Kidney capillary endothelial cell (primary cell): ENCODE measurements at regions not wholly inside any gene's neighbourhood (a gene's known extent, or its start where the extent isn't known, plus 50 kb on each side); places are given as distances from the start of the nearest gene placed in this dataset.

Experiments
- DNase-seq: peaks from one replicate; pipeline ENCODE4 v3.0.0-alpha.2; 2018; ENCODE audit warnings: low spot score

DNA sequence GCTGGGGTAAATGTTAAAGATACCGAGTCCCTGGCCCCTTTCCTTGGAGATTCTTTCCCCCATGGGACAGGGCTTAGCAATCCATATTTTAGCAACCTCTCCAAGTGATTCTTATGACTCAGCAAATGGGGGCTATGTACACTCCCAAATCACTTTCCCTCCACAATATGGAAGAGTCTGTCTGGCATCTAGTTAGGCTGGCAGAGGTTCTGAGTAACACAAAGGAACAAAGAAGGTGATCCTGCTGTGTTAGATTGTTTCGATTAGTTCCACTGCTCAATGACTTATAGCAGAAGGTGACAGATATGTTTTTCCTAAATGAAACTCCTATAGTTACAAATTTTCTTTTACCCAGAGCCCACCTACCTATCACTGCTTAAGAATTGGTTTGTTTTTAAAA lies 154.0 kb upstream of the SYT13 start:
- DNase-seq: no peak

- no peak for DNase-seq
Observed at GRCh38 chr11:45436966-45437365, 150.8 kb upstream of the SYT13 start.

- DNase-seq: no peak
Observed at GRCh38 chr11:45436118-45436517, 150.0 kb upstream of the SYT13 start.

DNA sequence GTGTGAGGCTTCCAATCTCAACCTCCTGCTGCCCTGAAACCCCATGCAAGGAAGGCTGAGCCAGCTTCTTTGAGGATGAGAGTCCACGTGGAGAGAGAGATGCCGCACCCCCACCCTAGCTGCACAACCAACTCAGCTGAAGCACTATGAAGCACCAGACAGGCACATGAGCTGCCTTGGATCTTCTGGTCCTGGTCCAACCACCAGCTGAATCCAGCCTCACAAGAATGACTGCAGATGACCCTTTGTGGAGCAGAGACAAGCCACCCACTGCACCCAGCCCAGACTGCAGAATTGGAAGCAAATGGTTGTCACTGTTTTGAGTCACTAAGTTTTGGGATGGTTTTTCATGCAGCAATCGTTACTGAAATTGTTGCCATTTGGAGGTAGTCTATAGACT lies 149.6 kb upstream of the SYT13 start:
- DNase-seq: no peak

GRCh38 chr11:45432910-45433309 lies 146.8 kb upstream of the SYT13 start:
- no peak for DNase-seq

DNA sequence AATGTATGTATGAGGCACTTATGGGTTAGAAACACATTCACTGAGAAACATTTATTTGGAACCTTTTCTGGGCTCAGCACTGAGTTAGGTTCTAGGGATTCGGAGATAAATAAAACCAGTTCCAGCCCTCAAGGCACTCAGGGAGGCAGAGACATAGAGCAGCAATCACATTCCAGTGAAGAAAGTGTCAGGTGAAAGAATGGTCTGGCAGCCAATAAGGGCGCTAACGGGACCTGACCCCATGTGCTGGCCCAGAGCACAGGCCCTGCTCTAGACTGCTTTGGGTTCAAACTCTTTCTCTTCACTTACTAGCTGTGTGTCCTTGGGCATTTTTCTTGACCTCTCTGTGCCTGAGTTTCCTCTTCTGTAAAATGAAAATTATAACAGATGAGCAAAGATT lies 146.0 kb upstream of the SYT13 start:
- no peak for DNase-seq

GRCh38 chr11:45431046-45432018 lies 145.2 kb upstream of the SYT13 start:
- DNase-seq: no peak

DNA sequence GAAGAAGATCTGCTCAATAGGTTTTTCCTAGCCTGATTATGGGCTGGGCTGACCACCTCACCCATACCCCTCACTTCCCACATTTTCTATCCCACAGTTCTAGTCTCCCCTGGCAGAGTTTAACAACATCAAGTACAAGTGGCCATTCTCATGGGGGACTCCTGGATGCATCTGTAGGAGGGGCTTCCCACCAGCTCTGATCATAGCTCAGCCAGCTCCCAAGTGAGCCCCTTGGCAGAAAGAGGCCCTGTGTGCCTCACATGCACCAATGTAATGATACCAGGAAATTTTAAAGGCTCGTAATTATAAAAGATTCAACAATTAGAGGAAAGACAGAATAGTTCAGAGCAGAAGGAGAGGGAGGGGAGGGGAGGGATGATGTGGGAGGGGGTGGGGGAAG lies 144.2 kb upstream of the SYT13 start:
- no peak for DNase-seq

GRCh38 chr11:45429719-45430118 lies 143.6 kb upstream of the SYT13 start:
- DNase-seq: no peak

DNA sequence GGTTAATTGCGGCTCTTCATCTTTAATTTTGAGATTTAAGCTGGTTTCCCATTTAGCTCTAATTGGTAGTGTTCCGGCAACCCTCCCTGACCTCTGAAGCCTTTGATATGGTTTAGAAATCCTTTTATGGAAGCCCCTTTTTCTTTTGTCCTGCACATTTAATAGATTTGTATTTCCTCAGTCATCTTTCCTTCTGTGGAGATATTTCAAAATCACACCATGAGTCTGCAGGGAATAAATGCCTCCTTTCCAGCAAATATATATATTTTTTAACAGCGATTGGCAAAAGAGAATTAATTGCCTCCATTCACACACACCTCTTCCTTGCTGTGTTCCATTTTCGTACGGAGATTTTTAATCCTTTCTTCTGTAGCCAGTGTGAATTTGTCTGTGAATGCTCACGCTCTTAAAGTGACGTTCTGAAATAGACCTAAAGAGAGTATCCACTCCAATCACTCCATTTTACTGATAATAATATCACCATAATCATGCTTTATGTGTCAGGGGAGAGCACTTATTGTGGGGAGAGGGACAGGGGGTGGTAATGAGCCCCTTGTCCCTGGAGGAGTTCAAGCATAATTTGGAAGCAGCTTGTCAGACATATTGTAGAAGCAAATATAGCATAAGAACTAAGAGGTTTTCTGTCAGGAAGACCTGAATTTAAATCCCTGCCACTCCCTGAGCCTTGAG lies 142.5 kb upstream of the SYT13 start:
- DNase-seq: no peak

DNA sequence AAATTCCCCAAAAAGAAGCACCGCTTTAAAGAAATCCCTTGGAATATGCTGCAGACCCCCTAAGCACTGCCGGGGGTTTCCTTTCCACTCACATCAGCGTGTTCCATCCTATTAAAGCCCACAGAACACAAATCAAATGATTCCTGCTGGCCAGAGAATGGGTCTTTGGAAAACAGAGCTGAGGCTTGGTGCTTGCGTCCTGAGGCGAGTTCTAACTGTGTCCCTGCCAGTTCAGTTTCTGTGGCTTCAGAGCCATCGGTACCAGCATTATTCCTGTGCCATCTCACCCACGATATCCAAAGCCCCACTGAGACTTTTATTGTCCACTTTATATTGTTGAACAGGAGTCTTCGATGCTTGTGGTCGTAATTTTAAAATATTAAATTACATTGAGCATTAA lies 142.0 kb upstream of the SYT13 start:
- no peak for DNase-seq

- DNase-seq: no peak
Observed at GRCh38 chr11:45424411-45425180, 138.5 kb upstream of the SYT13 start.

DNA sequence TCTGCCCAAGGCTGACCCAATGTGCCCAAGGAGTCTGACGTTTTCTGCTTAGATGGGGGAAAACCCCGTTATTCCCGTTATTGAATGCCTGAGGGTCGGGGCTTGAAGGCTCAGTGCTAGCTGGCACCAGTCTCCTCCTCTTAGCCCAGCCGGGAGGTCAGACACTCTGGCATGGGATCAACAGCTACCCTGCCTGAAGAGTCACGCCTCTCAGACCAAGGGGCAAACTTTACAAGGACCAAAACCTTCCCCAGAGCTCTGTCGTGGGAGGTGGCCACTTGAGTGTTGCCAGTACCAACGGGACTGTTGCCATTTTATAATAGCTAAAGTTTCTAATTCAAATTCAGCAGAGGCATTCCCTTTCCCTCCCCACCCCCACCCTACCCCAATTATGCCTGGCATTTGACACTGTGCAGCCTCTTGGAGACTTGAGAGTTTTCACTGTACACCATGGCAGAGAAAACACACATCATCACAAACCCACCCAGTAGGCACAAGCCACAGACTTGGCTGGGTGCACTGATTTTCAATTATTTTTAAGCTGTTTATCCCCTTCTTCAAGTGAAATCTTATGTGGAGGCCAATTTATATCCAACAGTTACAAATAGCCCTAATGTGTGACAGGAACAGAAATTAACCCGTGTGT lies 137.5 kb upstream of the SYT13 start:
- no peak for DNase-seq

DNA sequence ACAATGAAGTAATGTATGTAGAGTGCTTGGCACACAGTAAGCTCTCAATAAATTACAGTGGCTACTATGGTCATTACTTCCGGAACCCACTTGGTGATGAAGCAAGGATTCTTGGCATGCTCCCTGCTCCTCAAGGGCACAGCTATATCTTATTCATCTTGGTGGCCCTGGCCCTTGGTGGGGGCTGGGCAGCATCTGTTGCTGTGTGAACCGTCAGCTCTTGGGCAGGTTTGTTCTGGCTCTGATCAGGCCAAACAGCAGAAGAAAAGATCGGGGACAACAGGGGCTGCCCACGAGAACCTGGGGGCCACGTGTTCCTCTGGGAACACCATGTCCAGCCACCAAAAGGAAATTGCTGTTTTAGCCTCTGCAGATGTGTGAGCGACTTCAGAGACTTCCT lies 136.9 kb upstream of the SYT13 start:
- no peak for DNase-seq

- DNase-seq: no peak
Observed at GRCh38 chr11:45414088-45414487, 127.9 kb upstream of the SYT13 start.

GRCh38 chr11:45413156-45413858 lies 127.2 kb upstream of the SYT13 start:
- no peak for DNase-seq

DNA sequence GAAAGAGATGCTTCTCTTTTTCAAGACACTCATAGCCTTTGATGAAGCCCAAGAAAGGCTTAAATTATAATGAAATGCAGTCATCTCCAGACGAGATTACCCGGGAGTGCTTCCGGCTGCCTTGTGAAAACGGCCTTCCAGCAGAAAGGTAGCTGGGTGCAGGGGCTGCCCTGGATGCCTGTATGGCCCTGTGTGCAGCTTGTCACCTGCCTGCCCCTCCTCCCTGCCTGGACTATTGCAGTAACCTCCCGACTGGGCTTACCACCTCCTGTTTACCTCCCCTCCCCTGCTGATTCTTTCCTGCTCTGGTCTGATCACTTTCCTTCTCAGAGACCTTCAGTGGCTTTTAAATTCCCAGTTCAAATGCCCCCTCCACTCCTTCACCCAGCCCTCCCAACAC lies 126.4 kb upstream of the SYT13 start:
- DNase-seq: no peak

DNA sequence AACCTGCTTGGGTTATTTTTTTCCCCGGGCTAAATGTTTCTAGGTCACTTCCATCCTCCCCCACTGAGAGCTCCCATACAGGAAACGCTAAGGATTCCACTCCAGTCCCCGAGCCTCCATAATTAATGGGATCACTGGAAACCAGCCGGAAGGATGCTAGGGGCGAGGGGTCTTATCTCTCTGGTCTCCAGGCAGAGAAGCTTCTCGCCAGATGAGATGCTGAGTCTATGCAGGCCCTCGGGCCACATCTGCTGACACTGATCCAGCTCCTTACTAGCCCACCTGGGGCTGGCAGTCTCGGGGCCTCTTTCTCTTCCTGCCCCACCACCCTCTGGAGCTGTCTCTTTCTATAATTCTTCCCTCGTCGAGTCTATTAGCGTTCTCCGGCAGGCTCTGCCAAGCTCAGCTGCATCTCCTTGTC lies 125.9 kb upstream of the SYT13 start:
- peak; percentile 32 for DNase-seq

DNA sequence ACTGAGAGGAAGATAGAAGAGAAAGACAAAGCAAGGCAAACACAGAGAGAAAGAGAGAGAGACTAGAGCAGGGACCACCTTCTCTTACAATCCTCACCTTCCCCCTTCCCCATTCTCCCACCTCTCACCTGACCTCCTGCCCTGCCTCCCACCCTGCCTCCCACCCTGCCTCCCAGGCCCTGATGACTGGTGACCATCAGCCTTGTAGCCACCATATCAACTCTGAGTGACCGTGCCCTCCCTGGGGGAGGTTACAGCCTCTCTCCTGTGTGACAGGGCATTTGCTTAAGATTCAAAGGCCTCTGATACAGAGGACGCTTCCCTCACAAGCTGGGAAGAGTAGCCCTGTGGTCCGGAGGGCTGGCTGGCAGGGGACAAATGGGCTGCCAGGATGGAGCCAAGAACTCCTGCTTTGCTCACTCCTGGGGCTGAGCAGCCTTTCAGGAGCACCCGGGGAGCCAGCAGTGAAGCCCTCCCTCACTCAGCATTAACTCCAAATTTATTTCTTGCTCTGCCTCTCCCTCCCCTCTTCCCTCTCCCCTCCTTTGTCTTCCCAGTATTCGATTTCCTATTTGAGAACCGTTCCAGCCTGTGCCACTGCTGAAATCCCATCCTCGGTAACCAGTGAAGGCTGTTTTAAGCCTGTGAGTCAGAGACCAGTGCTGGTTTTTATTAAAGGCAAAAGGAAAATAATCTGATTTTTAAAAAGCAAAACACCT lies 125.2 kb upstream of the SYT13 start:
- peak; percentile 31 for DNase-seq

DNA sequence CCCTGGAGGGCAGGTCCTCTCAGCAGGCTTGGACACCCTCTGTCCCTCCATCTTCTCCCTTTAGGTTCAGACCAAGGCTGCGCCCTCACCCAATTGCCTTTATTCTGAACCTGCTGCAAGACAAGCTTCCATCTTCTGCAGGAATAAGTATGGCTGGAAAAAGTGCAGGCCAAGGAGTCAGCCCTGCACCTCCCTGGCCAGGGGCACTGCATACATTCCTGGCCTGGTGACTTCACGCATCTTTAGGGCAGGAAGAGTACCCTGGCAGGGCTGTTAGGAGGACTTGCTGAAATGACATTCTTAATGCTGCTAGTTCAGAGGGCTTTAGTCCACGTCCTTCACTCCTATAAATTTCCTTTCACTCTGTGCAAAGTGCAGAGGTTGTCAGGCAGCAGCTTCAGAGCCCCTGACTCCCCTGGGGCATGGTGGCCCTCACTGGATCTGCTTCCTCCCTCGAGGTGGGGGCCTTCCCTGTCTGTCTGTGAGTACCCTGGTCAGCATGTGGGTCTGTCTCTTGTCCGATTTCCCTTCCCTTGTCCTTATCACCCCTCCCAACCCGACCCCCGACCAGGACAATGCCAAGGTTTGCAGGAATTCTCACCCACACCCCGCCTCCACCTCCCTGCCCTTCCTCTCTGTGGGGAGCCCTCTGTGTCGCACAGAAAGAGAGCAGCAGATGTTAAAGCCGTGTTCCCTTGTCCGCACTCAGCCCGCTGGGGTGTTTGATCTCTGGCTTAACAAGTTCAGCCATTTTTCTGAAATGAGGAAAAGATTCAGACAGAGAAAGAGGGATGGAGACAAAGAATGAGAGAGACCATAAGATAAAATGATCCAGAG lies 124.5 kb upstream of the SYT13 start:
- DNase-seq: no peak
